ENCODE measurements at regions not wholly inside any gene's neighbourhood (a gene's known extent, or its start where the extent isn't known, plus 50 kb on each side); places are given as distances from the start of the nearest gene placed in this dataset.

DNA sequence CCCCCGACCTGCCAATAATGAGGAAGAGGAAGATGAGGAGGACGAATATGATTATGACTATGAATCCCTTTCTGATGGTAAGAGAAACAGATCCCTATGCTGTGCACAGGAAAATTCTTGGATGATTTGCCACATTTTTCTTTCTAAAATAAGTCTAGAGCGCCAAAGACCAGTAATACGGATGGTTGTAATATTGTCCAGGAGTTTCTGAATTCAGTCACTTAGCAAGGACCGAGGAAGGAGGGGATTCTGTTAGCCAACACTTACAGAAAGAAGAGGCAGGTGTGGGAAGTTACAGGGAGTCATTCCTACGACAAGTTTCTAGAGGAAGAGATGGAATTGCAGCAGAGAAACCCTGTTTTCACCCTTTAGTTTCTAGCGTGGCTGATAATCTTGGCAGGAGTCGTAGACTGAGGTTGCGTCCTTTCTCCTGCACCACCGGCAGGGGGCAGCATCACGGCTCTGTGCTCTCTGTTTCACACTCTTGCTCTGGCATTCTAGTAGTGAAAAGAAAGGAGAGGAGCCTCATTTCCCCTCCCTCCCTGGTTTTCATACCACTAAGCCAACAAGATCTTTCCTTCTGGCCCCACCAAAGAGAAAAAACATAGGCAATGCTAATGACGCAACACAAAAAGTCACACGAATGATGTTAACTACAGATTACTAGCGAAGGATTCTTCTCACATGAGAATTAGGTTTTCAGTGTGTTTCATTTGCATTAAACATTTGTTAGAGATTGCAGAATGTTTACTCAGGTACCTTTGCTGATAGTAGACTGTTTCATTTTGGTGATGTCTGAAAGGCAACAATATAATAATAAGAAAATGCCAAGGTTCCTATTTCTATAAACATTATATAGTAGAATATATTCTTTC is 82.7 kb downstream of the NOC3L start:
- peak; percentile 72 to 74 for DNase-seq (ENCODE audit: low read depth in 2 of 2)
- no peak overlapping the region for H3K4me3 ChIP-seq (replicated peaks in 1 of 2; ENCODE audit: low read depth in 2 of 2, low read length in 2 of 2)
- TF ChIP-seq, protein P1, sequence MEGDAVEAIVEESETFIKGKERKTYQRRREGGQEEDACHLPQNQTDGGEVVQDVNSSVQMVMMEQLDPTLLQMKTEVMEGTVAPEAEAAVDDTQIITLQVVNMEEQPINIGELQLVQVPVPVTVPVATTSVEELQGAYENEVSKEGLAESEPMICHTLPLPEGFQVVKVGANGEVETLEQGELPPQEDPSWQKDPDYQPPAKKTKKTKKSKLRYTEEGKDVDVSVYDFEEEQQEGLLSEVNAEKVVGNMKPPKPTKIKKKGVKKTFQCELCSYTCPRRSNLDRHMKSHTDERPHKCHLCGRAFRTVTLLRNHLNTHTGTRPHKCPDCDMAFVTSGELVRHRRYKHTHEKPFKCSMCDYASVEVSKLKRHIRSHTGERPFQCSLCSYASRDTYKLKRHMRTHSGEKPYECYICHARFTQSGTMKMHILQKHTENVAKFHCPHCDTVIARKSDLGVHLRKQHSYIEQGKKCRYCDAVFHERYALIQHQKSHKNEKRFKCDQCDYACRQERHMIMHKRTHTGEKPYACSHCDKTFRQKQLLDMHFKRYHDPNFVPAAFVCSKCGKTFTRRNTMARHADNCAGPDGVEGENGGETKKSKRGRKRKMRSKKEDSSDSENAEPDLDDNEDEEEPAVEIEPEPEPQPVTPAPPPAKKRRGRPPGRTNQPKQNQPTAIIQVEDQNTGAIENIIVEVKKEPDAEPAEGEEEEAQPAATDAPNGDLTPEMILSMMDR (IDR thresholded peaks at IDR 0.05; ENCODE audit: low read depth, low read length) = peak; percentile 94

DNA sequence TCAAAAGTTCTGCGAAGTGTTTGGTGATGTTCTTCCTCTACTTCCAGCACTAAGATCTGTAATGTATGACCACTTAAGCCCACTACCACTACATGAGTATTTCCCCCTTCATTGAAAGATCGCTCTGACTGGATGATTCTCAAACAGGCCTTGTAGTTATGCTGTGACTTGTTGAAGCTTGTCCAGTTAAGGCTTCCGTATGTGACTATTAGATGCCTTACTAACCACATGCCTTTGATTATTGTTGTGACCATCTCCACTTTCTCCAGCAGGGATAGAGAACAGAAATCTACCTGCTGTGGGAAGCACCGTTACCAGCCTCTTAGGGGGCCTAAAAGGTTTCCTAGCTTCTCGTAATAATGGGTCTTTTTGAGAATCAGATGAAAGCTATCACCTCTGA is 81.1 kb downstream of the NOC3L start:
- DNase-seq (ENCODE audit: low read depth in 2 of 2) = no peak
- no peak overlapping the region for H3K4me3 ChIP-seq (replicated peaks in 1 of 2; ENCODE audit: low read depth in 2 of 2, low read length in 2 of 2)
- TF ChIP-seq, protein P1 (IDR thresholded peaks at IDR 0.05; ENCODE audit: low read depth, low read length) = no peak

DNA sequence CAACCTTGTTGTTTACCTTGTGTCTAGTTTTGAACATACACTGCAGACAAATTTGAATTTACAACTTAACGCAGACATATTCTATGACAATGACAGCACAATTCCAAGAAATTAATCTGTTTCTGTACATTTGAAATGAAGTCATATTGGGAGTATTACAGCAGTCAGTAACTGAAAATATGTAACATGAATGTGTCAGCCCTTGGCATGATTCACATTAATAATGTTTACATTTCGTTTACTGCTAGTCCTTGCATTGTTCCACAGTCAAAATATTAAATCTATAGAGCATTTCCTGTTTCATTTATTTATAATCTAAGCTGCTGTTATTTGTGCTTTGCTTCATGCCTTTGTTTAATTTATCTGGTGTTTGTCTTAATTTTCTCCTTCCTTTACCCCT is 80.4 kb downstream of the NOC3L start:
- TF ChIP-seq, protein P1 (IDR thresholded peaks at IDR 0.05; ENCODE audit: low read depth, low read length) = no peak
- no peak overlapping the region for H3K4me3 ChIP-seq (replicated peaks in 1 of 2; ENCODE audit: low read depth in 2 of 2, low read length in 2 of 2)
- DNase-seq (ENCODE audit: low read depth in 2 of 2) = peak in 1 of 2 donors; percentile 33
